NCI-H1694 (cell line): ENCODE measurements at regions not wholly inside any gene's neighbourhood (a gene's known extent, or its start where the extent isn't known, plus 50 kb on each side); places are given as distances from the start of the nearest gene placed in this dataset.

Experiments
- DNase-seq: peaks from one replicate; lab custom pipeline; 2025; lab: John Stamatoyannopoulos, UW

DNA sequence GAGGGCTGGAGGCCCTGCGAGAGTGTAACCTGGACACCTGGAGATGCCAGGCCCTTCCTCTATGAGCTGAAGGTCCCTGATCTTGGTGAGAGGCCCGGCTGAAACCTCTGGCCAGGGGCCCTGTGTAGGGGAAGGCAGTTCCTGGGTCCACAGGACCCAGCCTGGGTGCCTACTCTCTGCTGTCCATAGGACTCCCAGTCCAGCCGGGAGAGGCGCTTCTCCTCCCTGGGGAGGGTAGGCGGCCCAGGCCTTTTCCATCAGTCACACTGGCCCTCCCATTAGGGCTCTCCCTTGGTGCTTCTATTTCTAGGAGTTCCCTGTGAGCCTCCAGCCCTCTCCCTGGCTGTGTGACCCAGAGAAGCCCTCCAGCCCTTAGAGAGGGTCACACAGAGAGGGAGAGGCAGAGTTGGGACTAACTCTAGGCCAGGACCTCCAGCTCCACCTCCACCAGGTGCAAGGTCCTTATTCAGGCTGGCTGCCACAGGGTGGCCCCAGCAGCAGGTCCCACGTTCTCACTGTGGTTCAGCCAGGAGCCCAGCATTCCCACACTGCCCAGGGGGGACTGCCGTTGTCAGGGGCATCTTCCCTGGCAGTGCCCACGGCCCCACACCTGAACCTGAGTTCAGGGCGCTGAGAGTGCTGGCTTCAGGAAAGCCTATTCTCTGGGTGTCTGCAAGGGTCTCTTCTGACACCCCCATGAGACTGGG is 146.8 kb downstream of the SMAD6 start:
- DNase-seq: no peak

DNA sequence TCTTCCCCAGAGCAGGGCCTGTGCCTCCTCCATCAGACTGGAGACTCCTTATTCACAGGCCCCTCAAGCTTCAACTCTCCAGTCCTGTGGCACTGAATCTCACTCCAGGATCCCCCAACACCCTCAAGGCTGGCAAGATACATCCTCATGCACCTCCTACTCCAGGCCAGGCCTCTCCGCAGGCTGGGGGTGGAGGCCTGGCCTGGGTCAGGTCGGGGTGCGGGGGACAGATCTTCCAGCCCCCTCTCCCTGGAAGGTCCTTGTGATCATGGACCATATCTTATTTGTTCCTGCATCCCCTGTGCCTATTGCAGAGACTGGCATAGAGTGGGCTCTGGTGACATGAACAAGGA is 147.3 kb downstream of the SMAD6 start:
- no peak for DNase-seq

DNA sequence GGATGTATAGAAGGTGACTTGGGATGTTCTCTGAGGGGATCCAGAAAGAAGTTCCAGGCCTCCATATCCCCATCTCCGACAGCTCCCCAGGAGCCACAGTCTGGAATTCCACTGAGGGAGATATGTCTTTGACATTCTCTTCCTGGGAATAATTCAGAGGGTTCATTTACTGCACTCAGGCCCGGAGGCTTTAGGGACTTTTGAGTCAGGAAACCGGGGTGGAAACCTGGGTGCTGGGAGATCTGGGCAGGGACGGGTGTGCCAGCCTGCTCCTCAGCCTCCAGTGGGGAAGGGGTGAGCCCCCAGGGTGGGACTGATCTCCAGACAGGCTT is 147.7 kb downstream of the SMAD6 start:
- no peak for DNase-seq

DNA sequence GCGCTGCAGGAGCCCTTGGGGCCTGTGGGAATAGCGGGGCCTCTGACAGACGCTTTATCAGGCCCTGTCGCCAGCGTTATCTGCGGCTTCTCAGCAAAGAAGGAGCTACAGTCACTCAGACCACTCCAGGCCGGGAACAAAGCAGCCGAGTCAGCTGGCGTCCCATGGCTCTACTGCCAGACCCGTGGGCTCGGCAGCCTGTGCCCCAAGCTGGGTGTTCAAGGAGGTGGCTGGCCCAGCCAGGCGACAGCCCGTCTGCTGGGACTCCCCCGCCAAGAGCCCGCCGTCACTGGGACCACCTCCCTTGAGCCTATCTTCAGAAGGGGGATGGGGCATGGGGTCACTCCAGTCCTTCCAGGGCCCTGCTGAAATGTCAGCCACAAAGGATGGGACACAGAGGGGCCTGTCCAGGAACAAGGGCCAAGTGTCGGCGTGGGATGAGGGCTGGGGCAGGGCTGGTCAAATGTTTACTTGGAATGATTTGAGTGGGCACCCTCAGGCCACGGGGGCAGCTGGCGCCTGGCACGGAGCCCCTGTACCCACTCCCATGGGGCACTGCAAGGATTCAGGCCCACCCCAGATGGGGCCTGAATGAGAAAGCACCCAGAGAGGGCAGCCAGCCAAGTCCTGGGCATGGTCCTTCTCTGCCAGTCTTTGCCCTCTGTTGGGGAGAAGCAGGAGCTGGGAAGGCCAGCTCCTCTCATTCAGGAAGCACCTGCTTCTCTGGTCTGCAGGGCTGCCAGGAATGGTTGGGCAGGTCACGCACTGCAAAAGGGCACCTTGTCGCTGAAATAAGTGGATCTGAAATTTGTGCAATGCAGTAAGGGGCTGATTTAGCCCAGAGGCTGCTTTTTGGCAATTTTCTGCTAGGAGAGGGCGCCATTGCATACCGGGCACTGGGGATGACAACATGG is 148.3 kb downstream of the SMAD6 start:
- DNase-seq: no peak

DNA sequence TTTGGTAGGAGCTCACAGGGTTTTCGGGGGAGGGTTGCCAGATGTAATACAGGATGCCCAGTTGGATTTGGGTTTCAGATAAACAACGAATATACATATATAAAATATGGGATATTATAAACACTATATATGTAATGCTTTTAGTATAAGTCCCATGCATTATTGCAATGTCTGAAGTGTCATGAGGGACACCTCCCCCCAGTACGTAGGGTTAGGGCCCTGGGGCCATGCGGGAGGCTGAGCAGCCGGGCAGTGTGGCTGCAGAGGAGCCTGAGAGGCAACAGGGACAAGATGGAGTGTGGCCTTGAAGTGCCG is 148.9 kb downstream of the SMAD6 start:
- no peak for DNase-seq

DNA sequence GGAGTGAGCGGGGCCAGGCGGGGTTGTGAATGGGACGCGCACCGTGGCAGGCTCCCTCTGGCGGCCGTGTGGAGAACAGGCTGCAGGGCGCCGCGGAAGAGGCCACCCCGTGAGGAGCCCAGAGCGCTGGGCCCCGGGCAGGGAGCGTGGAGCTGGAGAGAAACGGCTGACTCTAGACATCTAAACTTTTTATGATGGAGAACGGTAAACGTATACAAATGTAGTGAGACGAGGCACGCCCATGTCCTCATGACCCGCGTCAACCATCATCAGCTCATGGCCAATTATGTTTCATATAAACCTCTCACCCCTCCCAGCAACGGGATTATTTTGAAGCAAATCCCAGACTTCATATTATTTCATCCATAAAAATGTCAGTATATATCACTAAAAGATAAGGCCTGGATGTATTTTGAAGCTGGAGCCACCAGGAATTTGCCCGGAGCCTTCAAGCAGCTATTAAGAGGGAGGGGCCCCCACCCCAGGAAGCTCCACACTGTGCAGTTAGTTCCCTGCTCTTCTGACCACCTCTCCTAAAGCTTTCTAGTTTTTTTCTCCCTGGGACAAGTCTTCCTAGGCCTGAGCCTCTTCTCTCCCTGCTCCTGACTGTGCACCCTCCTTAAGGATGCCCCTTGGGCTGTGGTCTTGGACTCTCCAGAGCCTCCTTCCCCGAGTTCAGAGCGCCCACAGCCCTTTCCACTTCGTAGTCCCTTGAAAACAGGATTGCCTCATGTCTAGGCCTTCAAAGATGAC is 149.5 kb downstream of the SMAD6 start:
- peak; percentile 18 for DNase-seq

DNA sequence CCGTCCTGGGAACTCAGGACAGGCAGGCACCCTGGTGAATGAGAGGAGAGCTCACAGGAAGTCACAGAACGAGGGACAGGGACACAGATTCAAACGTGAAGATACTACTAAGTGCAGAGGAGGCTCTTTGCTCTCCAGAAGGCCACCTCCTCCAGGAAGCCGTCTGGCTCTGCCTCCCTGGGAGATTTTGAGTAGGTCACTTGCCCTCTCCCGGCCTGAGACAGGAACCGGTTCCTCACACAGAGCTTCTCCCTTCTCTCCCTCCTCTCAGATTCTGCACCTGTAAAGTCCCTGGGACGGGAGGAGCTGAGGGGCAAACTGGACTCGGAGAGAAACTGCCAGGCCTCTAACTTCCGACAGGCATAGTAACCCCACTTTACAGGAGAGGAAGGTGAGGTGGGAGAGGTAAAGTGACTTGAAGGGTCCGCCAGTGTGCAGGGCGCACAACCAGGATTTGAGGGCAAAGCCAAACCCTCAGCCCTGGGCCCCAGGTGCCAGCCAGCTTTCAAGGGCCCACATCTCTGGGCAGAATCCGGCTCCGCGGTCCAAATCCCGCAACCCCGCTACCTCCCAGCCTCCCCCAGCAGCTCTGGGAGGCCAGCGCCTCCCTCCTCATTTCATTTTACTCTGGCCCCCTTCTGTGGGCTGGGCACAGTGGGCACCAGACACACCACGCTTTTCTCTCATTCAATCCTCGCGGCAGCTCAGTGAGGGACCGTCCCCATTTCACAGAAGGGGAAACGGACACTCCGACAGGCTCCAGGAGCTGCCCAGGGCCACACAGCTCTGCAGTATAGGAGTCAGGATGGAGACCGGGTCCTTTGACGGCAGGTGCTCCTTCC is 150.2 kb downstream of the SMAD6 start:
- DNase-seq: no peak

DNA sequence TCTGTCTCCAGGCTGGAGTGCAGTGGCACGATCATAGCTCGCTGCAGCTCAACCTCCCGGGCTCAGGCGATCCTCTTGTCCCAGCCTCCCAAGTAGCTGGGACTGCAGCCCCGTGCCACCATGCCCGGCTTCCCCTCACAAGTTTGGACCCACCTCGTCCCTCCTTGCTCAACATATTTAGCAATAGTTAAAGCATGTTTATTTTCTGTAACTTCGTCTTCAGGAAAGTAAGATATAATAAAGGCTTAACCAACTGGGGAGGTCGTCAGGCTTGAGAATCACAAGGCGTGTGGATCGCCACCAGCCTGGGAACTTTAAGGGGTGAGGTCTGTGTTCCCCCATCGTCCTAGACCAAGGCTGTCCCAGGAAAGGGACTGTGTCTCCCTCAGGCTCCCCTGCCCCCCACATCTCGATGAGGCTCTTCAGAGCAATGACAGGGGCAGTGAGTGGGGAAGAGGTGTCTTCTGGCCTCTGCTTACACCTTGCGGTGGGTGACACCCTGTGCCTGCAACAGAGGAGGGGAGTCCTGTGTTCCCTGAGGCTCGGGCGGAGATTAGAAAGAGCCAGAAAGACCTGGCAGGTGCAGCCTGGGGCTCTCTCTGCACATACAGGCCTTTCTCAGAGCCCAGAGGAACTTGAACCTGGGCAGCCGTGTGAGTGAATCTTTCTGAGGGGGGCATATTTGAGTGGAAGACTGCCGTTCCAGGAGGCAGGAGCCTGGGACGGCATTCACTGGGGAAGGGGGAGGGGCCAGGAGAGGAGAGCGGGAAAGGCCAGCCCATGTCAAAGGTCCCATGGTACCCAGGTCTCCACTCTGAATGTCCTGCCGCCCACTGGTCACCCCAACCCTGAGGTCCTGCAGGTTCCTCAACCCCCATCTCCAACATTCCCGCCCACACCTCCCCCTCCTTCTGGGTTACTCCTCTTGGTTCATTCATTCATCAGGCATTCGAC is 152.3 kb downstream of the SMAD6 start:
- DNase-seq: no peak

DNA sequence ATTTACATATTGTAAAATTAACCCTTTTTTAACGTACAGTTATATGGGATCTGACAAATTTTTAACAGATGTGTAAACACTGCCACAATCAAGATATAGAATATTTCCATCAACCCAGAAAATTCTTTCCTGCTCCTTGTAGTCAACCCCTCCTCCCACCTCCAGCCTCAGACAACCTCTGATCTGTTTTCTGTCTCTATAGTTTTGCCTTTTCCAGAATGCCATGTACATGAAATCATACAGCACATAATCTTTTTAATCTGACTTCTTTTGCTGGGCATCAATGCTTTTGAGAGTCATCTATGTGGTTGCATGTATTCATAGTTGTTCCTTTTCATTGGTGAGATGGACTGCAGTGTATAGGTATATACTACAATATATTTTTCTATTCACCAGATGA is 153.0 kb downstream of the SMAD6 start:
- DNase-seq: no peak

DNA sequence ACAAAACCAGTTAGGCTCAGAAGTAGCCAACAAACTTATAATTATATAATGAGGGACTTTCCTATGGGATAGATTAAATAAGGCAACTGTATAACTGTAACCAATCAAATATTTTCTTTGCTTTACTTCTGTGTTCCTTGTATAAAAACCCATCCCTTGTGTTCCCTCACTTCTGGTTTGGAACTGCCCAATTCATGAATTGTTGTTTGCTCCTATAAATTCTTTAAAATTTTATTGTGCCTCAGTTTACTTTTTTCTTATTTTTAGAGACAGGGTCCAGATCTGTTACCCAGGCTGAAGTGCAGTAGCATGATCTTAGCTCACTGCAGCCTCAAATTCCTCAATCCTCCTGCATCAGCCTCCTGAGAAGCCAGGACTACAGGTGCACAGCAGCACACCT is 155.7 kb downstream of the SMAD6 start:
- DNase-seq: no peak

DNA sequence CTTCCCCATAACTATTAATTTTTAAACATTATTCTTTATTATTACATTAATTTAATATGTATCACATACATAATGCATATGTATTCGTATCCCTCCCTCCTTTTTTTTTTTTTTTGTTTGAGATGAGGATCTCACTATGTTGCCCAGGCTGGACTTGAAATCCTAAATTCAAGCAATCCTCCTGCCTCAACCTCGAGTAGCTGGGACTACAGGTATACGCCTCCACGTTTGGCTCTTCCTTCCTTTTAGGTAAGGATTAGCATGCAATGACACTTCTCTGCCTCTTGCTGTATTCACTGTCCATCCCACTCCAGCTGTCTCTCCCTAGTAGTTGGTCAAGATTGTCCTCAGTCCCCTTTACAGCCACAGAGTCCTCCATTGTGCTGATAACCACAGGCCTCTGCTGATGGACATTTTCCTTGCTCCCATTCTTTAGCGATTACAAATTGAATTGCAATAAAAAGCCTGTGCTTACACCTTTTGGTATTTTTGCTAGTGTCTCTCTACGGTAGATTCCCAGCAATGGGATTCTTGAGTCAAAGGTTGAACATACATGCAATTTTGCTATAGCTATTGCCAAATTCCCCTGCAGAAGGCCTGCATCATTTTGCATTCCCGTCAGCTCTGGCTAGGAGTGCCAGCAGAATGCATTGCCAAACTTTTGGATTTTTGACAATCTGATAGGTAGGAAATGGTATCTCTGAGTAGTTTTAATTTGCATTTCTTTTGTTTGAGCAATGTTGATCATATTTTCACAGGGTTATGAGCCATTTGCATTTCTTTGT is 156.6 kb downstream of the SMAD6 start:
- no peak for DNase-seq

DNA sequence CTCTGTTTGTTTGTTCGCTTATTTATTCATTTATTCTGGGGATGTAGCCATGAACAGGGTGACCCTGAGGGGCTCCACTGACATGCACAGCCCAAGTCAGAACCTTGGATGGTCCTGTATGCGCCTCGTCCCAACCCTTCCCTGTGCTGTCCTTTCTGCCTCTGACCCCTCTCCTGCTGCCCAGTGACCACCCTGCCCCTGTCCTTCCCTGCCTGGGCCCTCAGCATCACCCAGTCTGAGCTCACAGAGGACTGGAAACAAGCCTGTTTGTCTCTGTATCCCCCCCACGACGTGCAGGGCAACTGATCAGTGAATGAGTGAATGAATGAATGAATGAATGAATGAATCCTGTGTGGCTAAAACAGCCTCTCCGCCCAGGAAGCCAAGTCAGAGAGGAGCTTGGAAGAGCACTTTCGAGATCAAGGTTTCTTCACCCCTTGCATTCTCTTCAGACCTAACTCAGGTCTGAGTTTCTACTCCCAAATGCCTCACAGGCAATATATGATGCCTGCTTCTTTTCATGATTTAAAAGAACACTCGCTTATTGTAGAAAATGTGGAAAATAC is 157.7 kb downstream of the SMAD6 start:
- no peak for DNase-seq

DNA sequence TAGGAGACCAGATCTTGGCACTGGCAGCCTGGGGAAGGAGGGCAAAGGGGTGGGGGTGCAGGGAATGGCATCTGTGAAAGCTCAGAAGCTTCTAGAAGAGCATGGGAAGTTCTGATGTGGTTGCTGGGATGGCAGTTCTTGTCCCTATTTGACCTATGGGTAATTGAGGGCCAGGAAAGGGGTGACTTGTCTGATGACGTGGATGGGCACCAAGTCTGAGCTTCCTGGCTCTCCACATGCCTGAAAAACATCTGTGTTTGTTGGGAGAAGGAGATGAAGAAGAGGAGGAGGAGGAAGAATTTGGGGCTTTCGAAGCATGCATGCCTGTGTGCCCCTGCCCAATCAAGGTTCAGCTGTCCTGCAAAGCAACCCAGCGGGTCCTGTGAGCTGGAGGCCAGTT is 158.8 kb downstream of the SMAD6 start:
- no peak for DNase-seq

DNA sequence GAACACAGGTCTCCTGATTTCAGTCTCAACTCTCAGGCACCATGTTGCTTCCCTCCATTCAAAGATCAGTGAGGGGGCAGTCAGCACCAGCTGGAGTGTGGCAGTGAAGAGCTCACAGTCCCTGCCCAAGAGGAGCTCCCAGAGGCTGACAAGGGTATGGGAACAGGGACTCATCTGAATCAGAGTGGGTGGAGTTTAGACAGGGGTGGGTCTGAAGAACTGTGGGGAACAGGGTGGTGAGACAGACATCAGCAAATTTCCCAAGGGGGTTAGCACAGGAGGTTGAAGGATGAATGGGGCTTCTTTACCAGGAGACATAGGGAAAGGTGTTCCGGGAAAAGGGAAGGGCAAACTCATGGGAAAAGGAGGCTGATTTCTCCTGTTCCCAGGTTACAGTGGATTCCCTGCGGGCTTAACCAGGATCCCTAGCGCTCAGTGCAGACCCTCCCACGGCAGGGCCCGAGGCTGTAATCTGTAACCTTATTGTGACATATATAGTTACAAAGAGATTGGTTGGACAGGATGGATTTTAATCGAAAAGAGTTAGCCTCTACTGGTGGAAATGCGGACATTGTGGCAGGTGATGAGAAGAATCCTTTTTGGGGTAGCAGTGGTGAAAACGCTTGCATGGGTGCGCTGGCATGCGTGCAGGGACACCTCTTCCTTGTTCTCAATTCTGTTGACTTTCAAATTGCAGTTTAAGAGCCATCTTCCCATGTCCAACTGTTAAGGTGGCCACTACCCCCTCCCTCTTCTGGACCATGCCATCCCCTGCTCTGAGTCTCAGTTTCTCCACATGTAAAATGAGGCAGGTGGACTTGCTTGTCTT is 160.3 kb downstream of the SMAD6 start:
- DNase-seq: no peak

DNA sequence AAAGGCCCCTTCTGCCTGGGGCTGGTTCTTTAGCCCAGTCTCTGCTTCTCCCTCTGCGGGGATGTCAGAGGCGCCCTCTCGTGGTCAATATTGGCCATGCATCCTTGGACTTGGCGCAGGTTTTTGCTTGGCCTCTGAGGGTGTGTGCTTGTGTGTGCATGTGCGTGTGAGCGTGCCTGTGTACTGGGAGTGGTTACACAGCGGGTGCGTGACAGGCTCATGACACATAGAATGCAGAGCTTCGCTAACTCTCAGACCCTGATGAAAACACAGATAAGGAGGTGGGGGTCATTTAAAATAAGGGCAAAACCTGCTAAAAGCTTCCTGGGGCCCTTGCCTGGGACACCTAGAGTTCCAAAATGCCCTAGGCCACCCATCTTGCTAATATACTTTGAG is 160.9 kb downstream of the SMAD6 start:
- DNase-seq: peak; percentile 68

DNA sequence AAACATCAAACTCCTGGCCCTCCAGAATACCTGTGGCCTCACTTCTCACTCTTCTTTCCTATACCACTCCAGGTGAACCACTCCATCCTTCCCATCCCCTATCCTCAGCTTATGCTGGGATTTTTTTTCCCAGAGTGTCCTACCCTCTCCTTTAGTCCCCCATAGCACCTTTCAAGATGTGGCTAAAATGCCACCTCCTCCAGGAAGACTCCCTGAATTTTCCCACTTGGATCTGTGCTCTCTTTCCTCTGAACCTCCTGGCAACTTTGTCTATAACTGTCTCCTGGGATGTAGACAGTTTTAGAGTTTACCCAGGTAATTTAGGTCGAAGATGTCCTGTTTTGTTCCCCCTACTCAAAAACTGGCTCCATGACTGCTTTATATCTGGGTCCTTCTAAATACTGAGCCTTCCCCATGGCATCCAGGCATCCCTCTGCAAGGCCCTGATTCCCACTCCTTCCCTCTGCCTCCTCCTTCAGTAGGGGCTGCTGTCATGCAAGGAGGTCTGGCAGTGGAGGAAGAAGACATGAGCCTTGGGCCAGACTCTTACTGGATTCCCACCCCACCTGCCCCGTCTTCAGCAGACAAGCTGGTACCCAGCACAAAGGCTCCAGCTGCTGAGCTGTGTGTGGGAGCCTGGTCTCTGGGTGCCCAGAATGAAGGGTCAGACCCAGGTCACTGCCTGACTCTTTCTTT is 161.5 kb downstream of the SMAD6 start:
- no peak for DNase-seq

DNA sequence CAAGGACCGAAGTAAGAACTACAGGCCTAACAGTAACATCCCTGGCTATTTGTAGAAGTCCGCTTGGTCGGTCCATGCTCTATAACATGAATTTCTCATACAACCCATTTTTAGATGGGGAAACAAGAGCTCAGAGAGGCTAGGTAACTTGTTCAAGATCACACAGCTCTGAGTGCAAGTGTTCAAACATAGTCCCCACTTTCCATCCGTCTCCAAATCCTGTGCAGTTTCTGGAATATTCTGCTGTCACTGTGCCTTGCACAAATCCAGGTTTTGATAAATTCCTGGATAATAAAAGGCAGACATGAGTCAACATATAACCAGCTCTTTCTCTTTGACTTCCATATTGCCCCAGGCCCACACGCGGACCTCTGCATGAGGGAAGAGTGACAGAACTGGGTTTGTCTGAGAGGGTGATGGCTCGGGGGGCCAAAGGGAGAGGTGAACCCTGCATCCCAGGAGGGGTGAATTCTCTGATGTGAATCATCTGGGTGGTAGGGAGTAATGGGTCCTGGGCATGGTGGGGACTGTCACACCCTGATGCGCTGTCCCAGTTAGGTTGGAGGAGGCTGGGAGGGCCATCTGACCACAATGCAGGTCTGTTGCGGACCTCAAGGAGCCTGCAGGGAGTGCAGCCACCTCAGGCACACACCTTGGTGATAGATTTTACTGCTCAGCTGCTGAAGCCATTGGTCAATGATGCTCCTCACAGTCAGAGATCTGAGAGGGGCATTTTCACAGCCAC is 162.2 kb downstream of the SMAD6 start:
- no peak for DNase-seq

DNA sequence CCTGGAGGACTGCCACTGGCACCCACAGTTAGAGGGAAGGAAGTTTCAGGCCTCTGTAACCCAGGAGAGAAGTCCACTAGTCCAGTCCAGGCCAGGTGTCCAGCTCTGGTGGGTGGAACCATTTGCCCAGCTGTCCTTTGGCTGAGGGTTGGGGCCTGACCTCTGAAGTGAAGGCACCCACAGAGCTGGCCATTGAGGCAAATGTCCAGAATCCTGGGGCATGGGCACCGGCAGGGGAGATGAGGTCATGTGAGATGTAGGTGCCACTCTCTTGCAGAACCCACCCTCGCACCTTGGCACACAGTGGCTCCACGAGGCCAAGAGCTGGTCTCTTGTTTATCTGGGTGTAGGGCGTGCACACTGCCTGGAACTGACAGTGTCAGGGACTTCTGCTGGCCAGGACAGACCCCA is 162.8 kb downstream of the SMAD6 start:
- DNase-seq: no peak
